ENCODE measurements at regions not wholly inside any gene's neighbourhood (a gene's known extent, or its start where the extent isn't known, plus 50 kb on each side); places are given as distances from the start of the nearest gene placed in this dataset.
A peak's percentile ranks its signal among the peaks of the same experiment; 100 is the strongest.

- no peak for TF ChIP-seq CTCF (conservative IDR thresholded peaks at IDR 0.05; ENCODE audit: control insufficient read depth, insufficient read depth, low read depth, low read length)
- H3K4me3 ChIP-seq (ENCODE audit: control insufficient read depth, low read depth, low read length) = no peak overlapping the region
- DNase-seq (ENCODE audit: low read depth) = no peak
Observed at GRCh38 chr3:177249203-177249602, 51.9 kb upstream of the TBL1XR1 start.

GRCh38 chr3:177250151-177250550, 52.9 kb upstream of the TBL1XR1 start:
- DNase-seq (ENCODE audit: low read depth) = no peak
- TF ChIP-seq CTCF (conservative IDR thresholded peaks at IDR 0.05; ENCODE audit: control insufficient read depth, insufficient read depth, low read depth, low read length) = no peak
- no peak overlapping the region for H3K4me3 ChIP-seq (ENCODE audit: control insufficient read depth, low read depth, low read length)

- no peak overlapping the region for H3K4me3 ChIP-seq (ENCODE audit: control insufficient read depth, low read depth, low read length)
Observed at GRCh38 chr3:177251755-177252154, 54.5 kb upstream of the TBL1XR1 start.

GRCh38 chr3:177257006-177257405, 59.7 kb upstream of the TBL1XR1 start:
- H3K4me3 ChIP-seq (ENCODE audit: control insufficient read depth, low read depth, low read length) = no peak overlapping the region
- no peak for DNase-seq (ENCODE audit: low read depth)
- TF ChIP-seq CTCF (conservative IDR thresholded peaks at IDR 0.05; ENCODE audit: control insufficient read depth, insufficient read depth, low read depth, low read length) = no peak

More at GRCh38 chr3:177251755-177252154, 54.5 kb upstream of the TBL1XR1 start:
- TF ChIP-seq CTCF (conservative IDR thresholded peaks at IDR 0.05; ENCODE audit: control insufficient read depth, insufficient read depth, low read depth, low read length) = no peak
- DNase-seq (ENCODE audit: low read depth) = no peak

GRCh38 chr3:177257625-177258024, 60.3 kb upstream of the TBL1XR1 start:
- no peak overlapping the region for H3K4me3 ChIP-seq (ENCODE audit: control insufficient read depth, low read depth, low read length)
- DNase-seq (ENCODE audit: low read depth) = no peak
- TF ChIP-seq CTCF (conservative IDR thresholded peaks at IDR 0.05; ENCODE audit: control insufficient read depth, insufficient read depth, low read depth, low read length) = no peak

GRCh38 chr3:177262396-177262795, 65.1 kb upstream of the TBL1XR1 start:
- H3K4me3 ChIP-seq (ENCODE audit: control insufficient read depth, low read depth, low read length) = no peak overlapping the region
- no peak for TF ChIP-seq CTCF (conservative IDR thresholded peaks at IDR 0.05; ENCODE audit: control insufficient read depth, insufficient read depth, low read depth, low read length)
- peak; percentile 22 for DNase-seq (ENCODE audit: low read depth)
